ENCODE measurements at regions not wholly inside any gene's neighbourhood (a gene's known extent, or its start where the extent isn't known, plus 50 kb on each side); places are given as distances from the start of the nearest gene placed in this dataset.

- no peak for DNase-seq
These were observed 60.5 kb upstream of the CPXM2 start for GRCh38 chr10:123952099-123952498.

- DNase-seq, result no peak
These were observed 56.6 kb upstream of the CPXM2 start for GRCh38 chr10:123948030-123948823.

- peak in 3 of 4 experiments; percentile 24 to 37 (median 26) for DNase-seq
These were observed 53.8 kb upstream of the CPXM2 start for GRCh38 chr10:123945325-123945920.

GRCh38 chr10:123944661-123945060 lies 53.1 kb upstream of the CPXM2 start:
- DNase-seq, result no peak

GRCh38 chr10:123943307-123943706 lies 51.7 kb upstream of the CPXM2 start:
- DNase-seq, result no peak

- no peak for DNase-seq
These were observed 50.7 kb upstream of the CPXM2 start for GRCh38 chr10:123942114-123942861.
